GM19239 (cell line): ENCODE measurements at regions not wholly inside any gene's neighbourhood (a gene's known extent, or its start where the extent isn't known, plus 50 kb on each side); places are given as distances from the start of the nearest gene placed in this dataset.

Source experiments
- DNase-seq: peaks from one replicate; pipeline ENCODE4 v3.0.0; 2011; ENCODE audit warnings: low spot score; ENCODE audit not compliant: insufficient read length
- FAIRE-seq: peaks from 2 replicates; lab custom pipeline; 2011; peaks lifted over from hg19 to GRCh38; lab: Jason Lieb, UNC

DNA sequence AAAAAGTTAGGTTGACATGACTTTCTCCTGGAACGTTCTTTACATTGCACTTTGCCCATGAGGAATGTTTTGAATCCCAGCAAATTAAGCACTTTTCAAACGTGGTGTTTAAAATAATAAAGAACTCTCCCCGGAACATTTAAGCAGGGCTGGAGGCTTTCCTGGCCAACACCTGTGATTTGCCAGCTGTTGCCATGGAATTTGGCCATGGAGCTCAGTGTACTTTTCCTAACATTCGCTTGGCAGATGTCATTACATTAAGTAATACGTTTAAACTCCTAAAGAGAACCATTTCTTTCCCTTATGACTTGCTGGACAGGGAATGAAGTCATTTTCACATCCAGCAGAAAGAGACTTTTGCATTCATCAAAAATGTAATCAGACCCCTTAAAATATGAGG is 146.1 kb downstream of the GAS1 start:
- no peak for FAIRE-seq
- DNase-seq = no peak

DNA sequence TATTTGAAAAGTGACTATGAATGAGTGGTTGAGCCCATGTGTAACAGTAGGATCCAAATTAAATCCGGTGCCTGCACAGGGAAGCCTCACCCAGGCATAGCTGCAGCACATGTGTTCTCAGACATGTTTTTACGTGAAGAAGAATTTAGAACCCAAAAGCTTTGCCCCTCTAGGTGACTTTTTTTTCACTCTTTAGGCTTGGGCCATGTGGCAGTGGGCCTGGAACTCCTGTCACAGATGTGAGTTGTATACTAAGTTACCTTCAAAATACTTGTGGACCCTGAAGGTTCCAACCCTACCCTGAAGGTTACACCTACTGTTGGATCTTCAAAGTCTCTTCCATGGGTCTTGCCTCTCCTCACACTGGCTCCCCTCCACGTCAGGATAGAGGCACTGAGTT is 146.6 kb downstream of the GAS1 start:
- DNase-seq (no peak), FAIRE-seq (no peak)

DNA sequence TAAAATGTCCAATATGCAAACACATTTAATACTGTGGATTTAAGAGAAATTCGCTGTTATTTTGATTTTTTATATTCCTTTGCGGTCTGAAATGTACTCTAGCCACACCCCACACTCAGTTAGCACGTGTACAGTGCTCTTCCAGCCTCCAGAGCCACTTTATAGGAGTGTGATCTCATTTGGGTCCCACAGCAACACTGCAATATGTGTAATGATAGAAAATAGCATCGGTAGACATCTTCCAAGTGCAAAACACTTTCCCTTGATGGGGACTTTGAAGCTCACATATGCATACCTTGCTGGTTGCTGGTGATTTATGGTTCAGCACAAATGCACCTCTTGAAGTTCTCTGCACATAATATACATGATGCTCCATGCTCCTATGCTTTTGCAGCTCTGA is 148.3 kb downstream of the GAS1 start:
- no peak for FAIRE-seq

GRCh38 chr9:86796666-86797065 is 150.6 kb downstream of the GAS1 start:
- FAIRE-seq (no peak), DNase-seq (no peak)

More for the DNA sequence above, 148.3 kb downstream of the GAS1 start:
- no peak for DNase-seq

GRCh38 chr9:86795823-86796553 is 151.3 kb downstream of the GAS1 start:
- DNase-seq (no peak), FAIRE-seq (no peak)

- DNase-seq = no peak
- no peak for FAIRE-seq
Measured at GRCh38 chr9:86795047-86795442, 152.3 kb downstream of the GAS1 start.

DNA sequence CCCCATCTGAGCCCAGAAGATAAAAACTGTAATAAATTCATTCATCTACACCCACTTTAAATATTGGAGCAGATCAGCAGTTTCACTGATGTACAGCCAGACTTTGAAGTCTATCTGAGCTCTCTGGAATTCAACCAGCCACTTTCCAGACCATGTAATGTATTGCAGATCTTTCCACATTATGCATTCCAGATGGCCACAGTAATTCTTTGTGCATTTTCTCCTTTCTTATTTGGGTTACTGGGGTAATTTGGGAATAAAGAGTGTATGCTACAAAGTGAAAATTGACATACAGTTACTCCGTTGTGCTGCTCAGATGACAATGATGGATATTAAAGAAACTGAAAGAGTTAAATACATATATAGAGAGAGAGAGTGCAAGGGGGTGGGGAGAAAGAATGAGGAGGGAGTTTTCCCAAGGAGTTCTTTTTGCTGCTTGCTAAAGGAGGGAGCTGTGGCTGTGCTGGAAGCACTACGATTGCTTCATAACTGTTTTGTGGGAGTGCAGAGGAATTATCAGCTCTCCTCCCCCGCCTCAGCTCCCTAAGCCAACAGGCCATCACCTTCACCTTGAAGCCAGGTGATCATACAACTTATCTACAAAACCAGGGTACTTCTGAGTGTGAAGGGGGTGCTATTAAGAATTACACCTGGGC is 152.8 kb downstream of the GAS1 start:
- FAIRE-seq = no peak
- no peak for DNase-seq

DNA sequence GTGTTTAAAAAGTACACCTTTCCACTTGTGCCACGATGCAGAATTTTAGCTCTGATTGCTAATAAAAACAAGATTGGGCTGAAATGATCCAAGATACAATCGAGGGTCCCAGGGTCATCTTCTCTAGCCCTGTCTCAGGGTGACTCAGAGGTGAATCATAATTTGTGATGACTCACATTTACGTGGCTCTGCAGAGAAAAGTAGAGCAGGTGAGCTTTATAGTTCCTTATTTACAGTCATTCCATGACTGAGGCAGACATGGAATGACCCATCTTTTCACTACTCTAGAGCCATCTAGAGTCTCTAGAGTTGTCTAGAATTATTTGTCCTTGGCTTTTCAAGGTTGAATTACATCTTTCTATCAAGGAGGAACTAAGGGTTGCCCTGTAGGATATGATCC is 155.2 kb downstream of the GAS1 start:
- DNase-seq (no peak), FAIRE-seq (no peak)

DNA sequence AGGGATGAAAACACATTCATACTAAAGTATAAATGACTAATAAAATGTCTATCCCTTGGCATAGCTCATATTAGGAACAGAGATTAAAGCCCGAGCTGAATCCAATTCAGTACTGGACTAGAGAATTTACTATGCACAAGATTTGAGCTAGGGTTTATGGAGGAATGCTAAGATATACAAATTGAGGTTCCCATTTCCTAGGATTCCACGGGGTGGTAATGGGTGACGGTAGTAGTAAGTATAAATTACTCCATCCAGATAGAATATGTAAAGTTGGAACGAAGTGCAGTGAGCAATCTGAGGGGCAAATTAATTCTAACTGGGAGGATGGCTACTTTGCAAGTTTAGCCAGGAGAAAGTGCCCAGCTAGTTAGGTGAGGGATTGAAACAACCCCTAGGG is 156.5 kb downstream of the GAS1 start:
- DNase-seq (no peak), FAIRE-seq (no peak)

DNA sequence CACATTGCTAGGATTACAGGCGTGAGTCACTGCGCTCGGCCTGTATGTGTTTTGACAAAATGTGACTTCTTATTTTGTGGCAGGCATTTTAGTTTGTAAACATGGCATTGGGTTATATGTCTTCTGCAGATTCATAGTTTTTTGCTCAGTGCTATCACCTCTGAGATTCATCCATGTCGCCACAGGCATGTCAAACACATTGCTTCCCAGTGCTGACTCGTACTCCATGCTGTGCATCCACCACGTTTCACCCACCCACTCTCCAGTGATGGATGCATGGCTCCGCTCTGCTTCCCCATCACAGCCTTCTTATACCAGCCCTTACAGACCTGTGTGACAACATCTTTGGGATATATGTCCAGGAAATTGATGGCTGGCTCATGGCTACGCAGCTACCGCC is 158.8 kb downstream of the GAS1 start:
- FAIRE-seq (no peak), DNase-seq (no peak)

GRCh38 chr9:86783884-86784283 is 163.4 kb downstream of the GAS1 start:
- DNase-seq (no peak), FAIRE-seq (no peak)

DNA sequence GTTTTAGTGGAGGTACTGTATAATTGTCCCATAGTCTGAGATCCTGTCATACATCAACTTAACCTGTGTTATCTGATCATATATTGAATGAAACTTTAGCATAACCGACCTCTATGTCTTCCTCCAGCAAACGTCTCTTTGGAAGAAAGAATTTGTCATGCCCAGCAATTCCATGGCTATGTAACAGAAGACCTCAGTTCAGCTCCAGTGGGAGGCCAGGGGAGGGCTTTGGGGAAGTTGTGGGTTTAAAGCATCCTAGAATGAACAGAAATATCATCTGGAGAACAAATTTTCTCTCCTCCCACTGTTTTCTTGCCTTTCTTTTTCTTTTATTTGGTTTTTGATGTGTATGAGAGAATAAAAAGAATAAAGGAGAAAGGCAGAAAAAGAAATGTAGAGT is 164.5 kb downstream of the GAS1 start:
- no peak for DNase-seq
- FAIRE-seq = no peak

DNA sequence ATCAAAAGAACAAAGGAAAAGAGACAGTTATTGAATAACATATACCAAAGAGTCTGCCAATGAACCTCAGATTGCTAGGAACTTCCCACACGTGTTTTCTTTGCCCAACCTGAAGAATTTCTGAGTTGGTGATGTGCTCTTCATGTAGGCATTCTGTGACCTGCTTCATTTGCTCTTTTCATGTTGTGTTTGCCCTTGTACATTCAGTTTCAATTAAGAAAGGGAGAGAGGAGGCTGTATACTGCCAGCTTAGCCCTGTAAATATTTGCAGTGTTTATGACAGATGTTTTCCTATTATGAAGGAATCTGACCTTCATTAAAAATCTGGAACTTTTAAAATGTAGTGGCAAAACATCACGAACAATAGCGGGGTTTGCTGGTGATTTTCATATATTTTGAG is 168.5 kb downstream of the GAS1 start:
- no peak for FAIRE-seq
- DNase-seq = no peak

DNA sequence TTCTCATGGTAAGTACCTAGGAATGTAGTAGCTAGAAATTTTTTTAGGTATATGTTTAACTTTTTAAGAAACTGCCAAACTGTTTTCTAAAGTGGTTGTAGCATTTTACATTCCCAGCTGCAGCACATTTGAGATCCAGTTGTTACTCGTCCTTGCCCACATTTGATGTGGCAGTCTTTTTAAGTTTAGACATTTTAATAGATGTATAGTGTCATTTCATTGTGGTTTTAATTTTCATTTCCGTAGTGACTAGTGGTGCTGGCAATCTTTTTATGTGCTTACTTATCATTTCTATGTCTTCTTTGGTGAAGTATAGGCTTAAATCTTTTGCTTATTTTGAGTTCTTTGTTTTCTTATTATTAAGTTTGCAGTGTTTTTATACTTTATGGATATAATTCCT is 171.6 kb downstream of the GAS1 start:
- DNase-seq = no peak
- FAIRE-seq = no peak

DNA sequence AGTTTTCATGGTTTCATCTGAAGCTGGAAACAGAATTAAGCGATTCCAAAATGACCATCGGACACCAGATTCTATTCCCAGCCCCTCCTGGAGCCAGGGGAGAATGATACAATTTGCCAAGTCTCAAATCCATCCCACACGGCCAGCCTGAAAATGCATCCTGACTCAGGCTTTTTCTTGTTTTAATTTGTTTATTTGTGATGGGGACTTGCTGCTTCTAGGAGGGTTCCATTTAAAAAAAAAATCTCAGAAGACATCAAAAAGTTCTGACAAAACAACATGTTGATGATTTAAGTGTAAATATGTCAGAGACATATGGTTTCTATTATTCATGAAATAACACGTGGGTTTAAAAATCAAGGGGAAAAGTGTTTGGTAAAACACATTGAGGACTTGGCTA is 173.2 kb downstream of the GAS1 start:
- FAIRE-seq = no peak
- no peak for DNase-seq

GRCh38 chr9:86773422-86773945 is 173.8 kb downstream of the GAS1 start:
- DNase-seq (no peak), FAIRE-seq (no peak)

GRCh38 chr9:86772635-86772993 is 174.7 kb downstream of the GAS1 start:
- FAIRE-seq = no peak

GRCh38 chr9:86771941-86772634 is 175.2 kb downstream of the GAS1 start:
- FAIRE-seq = no peak

More at GRCh38 chr9:86772635-86772993, 174.7 kb downstream of the GAS1 start:
- DNase-seq = no peak

DNA sequence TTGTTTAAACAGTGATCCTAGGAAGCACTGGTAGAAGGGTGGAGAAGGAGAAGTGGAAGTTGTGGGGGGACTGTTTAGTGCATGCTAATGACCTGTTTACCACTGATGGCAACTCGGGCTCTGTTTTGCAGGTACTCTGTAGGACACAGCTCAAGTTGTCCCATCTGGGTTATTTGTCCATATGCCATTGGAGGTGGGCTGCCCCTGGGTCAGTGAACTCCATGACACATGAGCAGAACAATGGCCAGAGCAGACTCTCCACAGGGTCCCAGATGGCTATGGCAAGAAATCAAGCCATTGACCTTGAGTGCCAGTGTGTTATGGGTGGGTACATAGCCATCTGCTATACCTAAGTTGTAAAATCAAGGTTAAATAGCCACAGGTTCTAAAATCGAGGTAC is 175.9 kb downstream of the GAS1 start:
- FAIRE-seq (no peak), DNase-seq (no peak)

More at GRCh38 chr9:86771941-86772634, 175.2 kb downstream of the GAS1 start:
- no peak for DNase-seq

- no peak for FAIRE-seq
Measured at GRCh38 chr9:86768709-86769108, 178.6 kb downstream of the GAS1 start.

GRCh38 chr9:86768020-86768419 is 179.3 kb downstream of the GAS1 start:
- DNase-seq (no peak), FAIRE-seq (no peak)

More at GRCh38 chr9:86768709-86769108, 178.6 kb downstream of the GAS1 start:
- DNase-seq = no peak
